ENCODE measurements at regions not wholly inside any gene's neighbourhood (a gene's known extent, or its start where the extent isn't known, plus 50 kb on each side); places are given as distances from the start of the nearest gene placed in this dataset.

- Histone ChIP-seq H3K4me1 (peaks cover under 1% of the 10 kb centered on the region), H3K36me3 (no peaks in the 10 kb centered on the region), H3K4me3 (no peak overlapping the region), H3K27me3 (ENCODE audit: low read depth) (no peaks in the 10 kb centered on the region), H3K27ac (replicated peaks) (no peak overlapping the region), H3K9me3 (replicated peaks) (no peaks in the 10 kb centered on the region)
- intact Hi-C loops (cut with micrococcal nuclease): no loop called here
- no peak for DNase-seq
- no peak for TF ChIP-seq CTCF (IDR thresholded peaks at IDR 0.05; ENCODE audit: borderline replicate concordance)
Observed at GRCh38 chr20:50435397-50436051, 74.7 kb upstream of the PTPN1 start.

DNA sequence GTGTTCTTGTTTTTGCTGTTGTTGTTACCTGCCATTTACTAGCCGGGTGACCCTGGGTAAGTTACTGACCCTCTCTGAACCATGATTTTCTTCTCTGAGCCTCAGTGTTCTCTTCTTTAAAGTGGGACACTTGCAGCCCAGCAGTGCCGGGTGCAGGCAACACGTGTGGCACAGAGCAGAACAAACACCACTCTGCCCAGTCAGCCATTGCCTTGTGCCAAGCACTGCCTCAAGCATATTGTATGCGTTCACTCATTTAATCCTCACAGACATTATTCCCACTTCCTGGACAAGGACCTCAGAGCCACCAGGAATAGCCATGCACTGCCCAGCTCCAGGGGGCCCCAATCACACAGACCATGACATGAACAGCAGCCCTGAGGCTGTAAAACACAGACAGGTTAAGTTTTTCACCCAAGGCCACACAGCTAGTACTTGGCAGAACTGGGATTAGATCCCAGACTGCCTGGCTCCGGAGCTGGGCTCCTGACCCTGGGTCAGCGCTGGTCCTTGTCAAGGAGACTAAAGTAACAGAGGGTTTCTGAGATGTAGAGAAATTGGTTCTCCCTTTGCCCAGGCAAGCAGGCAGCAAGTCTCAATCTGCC is 74.0 kb upstream of the PTPN1 start:
- Histone ChIP-seq H3K27me3 (ENCODE audit: low read depth) (no peaks in the 10 kb centered on the region), H3K9me3 (replicated peaks) (no peaks in the 10 kb centered on the region), H3K27ac (replicated peaks) (no peak overlapping the region), H3K4me1 (peaks cover 7% of the 10 kb centered on the region), H3K4me3 (no peak overlapping the region), H3K36me3 (no peaks in the 10 kb centered on the region)
- intact Hi-C loops (cut with micrococcal nuclease): no loop called here
- no peak for TF ChIP-seq CTCF (IDR thresholded peaks at IDR 0.05; ENCODE audit: borderline replicate concordance)
- no peak for DNase-seq

- intact Hi-C loops (cut with micrococcal nuclease): no loop called here
- no peaks in the 10 kb centered on the region for H3K27me3 ChIP-seq (ENCODE audit: low read depth)
- H3K9me3 ChIP-seq (replicated peaks): no peaks in the 10 kb centered on the region
- H3K4me3 ChIP-seq: no peak overlapping the region
- H3K27ac ChIP-seq (replicated peaks): no peak overlapping the region
- DNase-seq: no peak
- no peaks in the 10 kb centered on the region for H3K36me3 ChIP-seq
- peaks cover 9% of the 10 kb centered on the region for H3K4me1 ChIP-seq
- TF ChIP-seq CTCF (IDR thresholded peaks at IDR 0.05; ENCODE audit: borderline replicate concordance): no peak
Observed at GRCh38 chr20:50436696-50437095, 73.5 kb upstream of the PTPN1 start.

DNA sequence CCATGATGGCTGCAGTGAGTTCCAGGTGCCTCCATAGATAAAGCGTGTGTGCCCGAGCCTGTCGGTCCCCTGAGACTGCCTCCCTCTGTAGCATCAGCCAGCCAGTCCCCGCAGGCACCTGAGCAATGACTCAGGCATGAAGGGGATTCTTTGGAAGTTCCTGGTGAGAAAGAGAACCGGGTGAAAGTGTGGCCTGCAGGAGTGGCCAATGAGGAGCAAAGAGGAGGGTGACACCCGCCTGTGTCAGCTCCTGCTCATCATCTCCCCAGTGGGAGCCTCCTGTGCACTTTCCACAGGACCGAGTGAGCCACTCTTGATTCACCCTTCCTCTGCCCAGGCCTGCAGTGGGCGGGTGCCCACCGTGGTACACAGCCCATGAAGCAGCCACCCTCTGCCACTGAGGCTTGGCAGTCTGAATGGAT is 71.2 kb upstream of the PTPN1 start:
- no peak for TF ChIP-seq CTCF (IDR thresholded peaks at IDR 0.05; ENCODE audit: borderline replicate concordance)
- H3K27ac ChIP-seq (replicated peaks): no peak overlapping the region
- no peaks in the 10 kb centered on the region for H3K9me3 ChIP-seq (replicated peaks)
- no peak overlapping the region for H3K4me3 ChIP-seq
- H3K4me1 ChIP-seq: peaks cover 9% of the 10 kb centered on the region
- H3K36me3 ChIP-seq: no peaks in the 10 kb centered on the region
- intact Hi-C loops (cut with micrococcal nuclease): no loop called here
- no peaks in the 10 kb centered on the region for H3K27me3 ChIP-seq (ENCODE audit: low read depth)
- no peak for DNase-seq

- Histone ChIP-seq H3K4me3 (no peak overlapping the region), H3K27me3 (ENCODE audit: low read depth) (no peaks in the 10 kb centered on the region), H3K27ac (replicated peaks) (peak overlapping the region; percentile 12), H3K36me3 (no peaks in the 10 kb centered on the region), H3K4me1 (peaks cover 9% of the 10 kb centered on the region), H3K9me3 (replicated peaks) (no peaks in the 10 kb centered on the region)
- intact Hi-C loops (cut with micrococcal nuclease): no loop called here
- DNase-seq: no peak
- TF ChIP-seq CTCF (IDR thresholded peaks at IDR 0.05; ENCODE audit: borderline replicate concordance): no peak
Observed at GRCh38 chr20:50439539-50440453, 70.4 kb upstream of the PTPN1 start.

All from left ventricle myocardium inferior (tissue), 1 donor.